ENCODE measurements at regions not wholly inside any gene's neighbourhood (a gene's known extent, or its start where the extent isn't known, plus 50 kb on each side); places are given as distances from the start of the nearest gene placed in this dataset.

GRCh38 chr6:168928012-168928411, 325.6 kb downstream of the THBS2 start:
- TF ChIP-seq CTCF (IDR thresholded peaks at IDR 0.05): no peak
- no peak for TF ChIP-seq POLR2A (IDR thresholded peaks at IDR 0.05)

Data from heart left ventricle (tissue), 13 donors.